ENCODE measurements at regions not wholly inside any gene's neighbourhood (a gene's known extent, or its start where the extent isn't known, plus 50 kb on each side); places are given as distances from the start of the nearest gene placed in this dataset.

DNA sequence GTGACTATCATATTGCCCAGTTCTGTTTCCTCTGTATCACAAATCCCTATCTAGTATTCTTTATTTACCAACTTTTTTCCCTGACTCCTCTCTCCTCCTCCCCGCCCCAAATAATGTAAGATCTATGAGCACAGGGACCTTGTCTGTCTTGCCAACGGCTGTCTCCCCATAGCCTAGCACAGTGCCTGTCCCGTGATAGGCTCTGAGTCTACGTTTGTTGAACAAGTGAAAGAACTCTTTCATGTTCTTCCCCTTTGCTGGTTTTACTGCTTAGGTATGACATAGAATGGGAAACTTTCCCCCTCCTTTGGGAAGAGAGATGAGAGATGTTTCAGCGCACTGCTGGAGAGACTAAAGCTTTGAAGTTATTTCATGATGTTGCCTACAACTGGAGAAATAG is 367.0 kb downstream of the PRDM2 start:
- H3K27me3 ChIP-seq (ENCODE audit: control insufficient read depth in 3 of 3, insufficient read depth in 3 of 3, low read depth in 1 of 3, low read length in 3 of 3): peaks cover 0 to 5% (median 0%) of the 10 kb centered on the region in 3 experiments
- no peak overlapping the region for H3K4me2 ChIP-seq (ENCODE audit: insufficient read depth, low read length, poor library complexity, severe bottlenecking)
- H3K18ac ChIP-seq (ENCODE audit: low read length): no peak overlapping the region
- no peak overlapping the region for H3K23ac ChIP-seq (ENCODE audit: low read depth, low read length, poor library complexity)
- no peak overlapping the region for H2AFZ ChIP-seq (ENCODE audit: low read length)
- H3K36me3 ChIP-seq (replicated peaks in 1 of 2; ENCODE audit: control insufficient read depth in 2 of 2, insufficient read depth in 2 of 2, low read length in 2 of 2): no peaks in the 10 kb centered on the region
- no peak overlapping the region for H2AK5ac ChIP-seq (ENCODE audit: low read depth, low read length)
- no peak overlapping the region for H4K91ac ChIP-seq (ENCODE audit: low read depth, low read length, poor library complexity)
- no peak overlapping the region for H3K14ac ChIP-seq (ENCODE audit: low read length)
- DNase-seq (ENCODE audit: low spot score): no peak
- H3K4me1 ChIP-seq (ENCODE audit: control insufficient read depth in 2 of 2, insufficient read depth in 1 of 2, low read depth in 1 of 2, low read length in 2 of 2): no peaks in the 10 kb centered on the region
- no peak overlapping the region for H3K4me3 ChIP-seq (ENCODE audit: low read length in 2 of 2)
- H2BK15ac ChIP-seq (ENCODE audit: low read length): no peak overlapping the region
- H3K9ac ChIP-seq (ENCODE audit: low read depth, low read length, poor library complexity): no peak overlapping the region
- H3K9me3 ChIP-seq (replicated peaks in 1 of 2; ENCODE audit: control insufficient read depth in 2 of 2, insufficient read depth in 1 of 2, low read depth in 1 of 2, low read length in 2 of 2): no peaks in the 10 kb centered on the region
- no peak overlapping the region for H3K4ac ChIP-seq (ENCODE audit: low read length)
- no CpG with 5 or more reads among the region's 5 CpGs for WGBS, 2 donors (ENCODE audit: extremely low coverage in 2 of 2, insufficient read length in 2 of 2, insufficient replicate concordance in 1 of 2)
- no peak overlapping the region for H4K8ac ChIP-seq (ENCODE audit: low read depth, low read length)
- H2BK5ac ChIP-seq (ENCODE audit: low read length): no peak overlapping the region
- H2BK120ac ChIP-seq (ENCODE audit: low read depth, low read length): no peak overlapping the region
- no peak overlapping the region for H3K27ac ChIP-seq (replicated peaks; ENCODE audit: low read length)
- H2BK12ac ChIP-seq (ENCODE audit: low read length): no peak overlapping the region
- no peaks in the 10 kb centered on the region for H3K79me1 ChIP-seq (ENCODE audit: low read depth, low read length)

DNA sequence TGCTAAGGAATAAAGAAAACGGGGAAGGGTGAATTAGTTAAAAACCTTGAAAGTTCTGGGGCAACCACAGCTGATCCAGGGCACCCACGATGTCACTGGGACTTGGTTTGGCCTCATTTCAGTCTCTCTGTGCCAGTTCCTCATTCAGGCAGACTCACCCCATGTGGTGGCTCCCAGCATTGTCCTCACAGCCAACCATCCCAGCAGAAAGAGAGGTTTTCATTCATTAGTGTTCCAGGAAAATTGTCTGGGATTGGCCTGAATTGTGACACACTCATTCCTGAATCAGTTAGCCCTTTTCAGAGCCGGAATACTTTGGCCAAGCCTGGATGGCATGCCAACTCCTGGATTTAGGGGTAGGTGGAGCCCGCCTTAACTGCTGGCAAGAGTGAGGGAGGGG is 367.7 kb downstream of the PRDM2 start:
- no peak overlapping the region for H2BK120ac ChIP-seq (ENCODE audit: low read depth, low read length)
- no peak overlapping the region for H3K4me3 ChIP-seq (ENCODE audit: low read length in 2 of 2)
- DNase-seq (ENCODE audit: low spot score): no peak
- no peak overlapping the region for H3K4ac ChIP-seq (ENCODE audit: low read length)
- H3K27me3 ChIP-seq (ENCODE audit: control insufficient read depth in 3 of 3, insufficient read depth in 3 of 3, low read depth in 1 of 3, low read length in 3 of 3): peaks cover 0 to 10% (median 0%) of the 10 kb centered on the region in 3 experiments
- H3K14ac ChIP-seq (ENCODE audit: low read length): no peak overlapping the region
- H3K36me3 ChIP-seq (replicated peaks in 1 of 2; ENCODE audit: control insufficient read depth in 2 of 2, insufficient read depth in 2 of 2, low read length in 2 of 2): no peaks in the 10 kb centered on the region
- H3K9ac ChIP-seq (ENCODE audit: low read depth, low read length, poor library complexity): no peak overlapping the region
- H4K8ac ChIP-seq (ENCODE audit: low read depth, low read length): no peak overlapping the region
- no peak overlapping the region for H4K91ac ChIP-seq (ENCODE audit: low read depth, low read length, poor library complexity)
- no peak overlapping the region for H2BK5ac ChIP-seq (ENCODE audit: low read length)
- no peak overlapping the region for H2AFZ ChIP-seq (ENCODE audit: low read length)
- H3K23ac ChIP-seq (ENCODE audit: low read depth, low read length, poor library complexity): no peak overlapping the region
- no peak overlapping the region for H2AK5ac ChIP-seq (ENCODE audit: low read depth, low read length)
- no peak overlapping the region for H2BK15ac ChIP-seq (ENCODE audit: low read length)
- no CpG with 5 or more reads among the region's 4 CpGs for WGBS, 2 donors (ENCODE audit: extremely low coverage in 2 of 2, insufficient read length in 2 of 2, insufficient replicate concordance in 1 of 2)
- H3K79me1 ChIP-seq (ENCODE audit: low read depth, low read length): no peaks in the 10 kb centered on the region
- no peak overlapping the region for H3K27ac ChIP-seq (replicated peaks; ENCODE audit: low read length)
- no peak overlapping the region for H3K4me2 ChIP-seq (ENCODE audit: insufficient read depth, low read length, poor library complexity, severe bottlenecking)
- H3K4me1 ChIP-seq (ENCODE audit: control insufficient read depth in 2 of 2, insufficient read depth in 1 of 2, low read depth in 1 of 2, low read length in 2 of 2): no peaks in the 10 kb centered on the region
- no peak overlapping the region for H2BK12ac ChIP-seq (ENCODE audit: low read length)
- no peaks in the 10 kb centered on the region for H3K9me3 ChIP-seq (replicated peaks in 1 of 2; ENCODE audit: control insufficient read depth in 2 of 2, insufficient read depth in 1 of 2, low read depth in 1 of 2, low read length in 2 of 2)
- no peak overlapping the region for H3K18ac ChIP-seq (ENCODE audit: low read length)

DNA sequence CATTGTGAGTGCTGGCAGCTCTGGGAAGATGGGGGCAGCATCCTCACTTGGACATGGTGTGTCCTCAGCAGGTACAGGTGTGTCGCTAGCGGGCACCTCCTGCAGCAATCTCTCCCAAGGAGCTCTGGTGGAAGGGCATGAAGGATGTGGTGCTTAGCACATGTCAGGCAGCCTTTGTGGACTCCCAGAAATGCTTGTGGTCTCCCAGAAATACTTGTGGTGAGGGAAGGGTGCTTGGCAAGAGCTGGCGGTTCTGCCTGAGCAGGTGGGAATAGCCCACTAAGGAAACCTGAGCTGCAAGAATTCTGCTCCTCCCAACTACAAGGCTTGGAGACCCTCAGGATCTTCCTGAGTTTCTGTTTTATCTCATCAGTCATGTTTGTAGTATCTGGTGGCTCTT is 371.6 kb downstream of the PRDM2 start:
- Histone ChIP-seq H3K23ac (ENCODE audit: low read depth, low read length, poor library complexity) (no peak overlapping the region), H3K9ac (ENCODE audit: low read depth, low read length, poor library complexity) (no peak overlapping the region), H3K4ac (ENCODE audit: low read length) (no peak overlapping the region), H3K18ac (ENCODE audit: low read length) (no peak overlapping the region), H4K91ac (ENCODE audit: low read depth, low read length, poor library complexity) (no peak overlapping the region), H3K36me3 (replicated peaks in 1 of 2; ENCODE audit: control insufficient read depth in 2 of 2, insufficient read depth in 2 of 2, low read length in 2 of 2) (no peaks in the 10 kb centered on the region), H3K27me3 (ENCODE audit: control insufficient read depth in 3 of 3, insufficient read depth in 3 of 3, low read depth in 1 of 3, low read length in 3 of 3) (peaks cover 0 to 7% (median 0%) of the 10 kb centered on the region in 3 experiments), H3K4me3 (ENCODE audit: low read length in 2 of 2) (no peak overlapping the region), H2BK120ac (ENCODE audit: low read depth, low read length) (no peak overlapping the region), H3K27ac (replicated peaks; ENCODE audit: low read length) (no peak overlapping the region), H2BK15ac (ENCODE audit: low read length) (no peak overlapping the region), H2BK12ac (ENCODE audit: low read length) (no peak overlapping the region), H3K14ac (ENCODE audit: low read length) (no peak overlapping the region), H2AFZ (ENCODE audit: low read length) (no peak overlapping the region), H3K4me2 (ENCODE audit: insufficient read depth, low read length, poor library complexity, severe bottlenecking) (no peak overlapping the region), H2BK5ac (ENCODE audit: low read length) (no peak overlapping the region), H3K4me1 (ENCODE audit: control insufficient read depth in 2 of 2, insufficient read depth in 1 of 2, low read depth in 1 of 2, low read length in 2 of 2) (no peaks in the 10 kb centered on the region), H3K79me1 (ENCODE audit: low read depth, low read length) (no peaks in the 10 kb centered on the region), H2AK5ac (ENCODE audit: low read depth, low read length) (no peak overlapping the region), H3K9me3 (replicated peaks in 1 of 2; ENCODE audit: control insufficient read depth in 2 of 2, insufficient read depth in 1 of 2, low read depth in 1 of 2, low read length in 2 of 2) (peaks cover 0 to 2% of the 10 kb centered on the region in 2 donors), H4K8ac (ENCODE audit: low read depth, low read length) (no peak overlapping the region)
- DNase-seq (ENCODE audit: low spot score): no peak
- no CpG with 5 or more reads among the region's 3 CpGs for WGBS, 2 donors (ENCODE audit: extremely low coverage in 2 of 2, insufficient read length in 2 of 2, insufficient replicate concordance in 1 of 2)

DNA sequence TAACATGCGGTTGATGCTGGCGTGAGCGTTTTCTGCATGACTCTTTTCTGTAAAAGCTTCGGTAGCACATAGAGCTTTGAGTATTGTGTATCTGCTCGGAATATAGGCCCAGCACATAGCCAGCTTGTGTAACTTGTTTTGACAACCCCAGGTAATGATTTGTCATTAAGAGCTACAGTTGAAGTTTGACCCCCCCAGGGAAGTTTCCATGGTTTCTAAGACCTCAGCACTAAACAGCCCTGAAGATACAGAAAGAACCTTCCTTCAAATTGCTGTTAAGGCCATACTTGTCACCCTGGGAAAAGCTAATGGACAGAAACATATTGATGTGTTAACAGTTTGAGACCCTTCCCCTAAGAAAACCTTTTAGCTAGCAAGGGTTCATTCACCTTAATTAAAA is 380.7 kb downstream of the PRDM2 start:
- Histone ChIP-seq H2BK5ac (ENCODE audit: low read length) (no peak overlapping the region), H3K4ac (ENCODE audit: low read length) (no peak overlapping the region), H3K27ac (replicated peaks; ENCODE audit: low read length) (no peak overlapping the region), H2AFZ (ENCODE audit: low read length) (no peak overlapping the region), H4K8ac (ENCODE audit: low read depth, low read length) (no peak overlapping the region), H3K23ac (ENCODE audit: low read depth, low read length, poor library complexity) (no peak overlapping the region), H2AK5ac (ENCODE audit: low read depth, low read length) (no peak overlapping the region), H3K4me3 (ENCODE audit: low read length in 2 of 2) (no peak overlapping the region), H3K36me3 (replicated peaks in 1 of 2; ENCODE audit: control insufficient read depth in 2 of 2, insufficient read depth in 2 of 2, low read length in 2 of 2) (no peaks in the 10 kb centered on the region), H3K4me2 (ENCODE audit: insufficient read depth, low read length, poor library complexity, severe bottlenecking) (no peak overlapping the region), H3K4me1 (ENCODE audit: control insufficient read depth in 2 of 2, insufficient read depth in 1 of 2, low read depth in 1 of 2, low read length in 2 of 2) (no peaks in the 10 kb centered on the region), H2BK12ac (ENCODE audit: low read length) (no peak overlapping the region), H2BK15ac (ENCODE audit: low read length) (no peak overlapping the region), H3K9me3 (replicated peaks in 1 of 2; ENCODE audit: control insufficient read depth in 2 of 2, insufficient read depth in 1 of 2, low read depth in 1 of 2, low read length in 2 of 2) (peaks cover 0 to 2% of the 10 kb centered on the region in 2 donors), H4K91ac (ENCODE audit: low read depth, low read length, poor library complexity) (no peak overlapping the region), H3K18ac (ENCODE audit: low read length) (no peak overlapping the region), H3K9ac (ENCODE audit: low read depth, low read length, poor library complexity) (no peak overlapping the region), H2BK120ac (ENCODE audit: low read depth, low read length) (no peak overlapping the region), H3K79me1 (ENCODE audit: low read depth, low read length) (no peaks in the 10 kb centered on the region), H3K27me3 (ENCODE audit: control insufficient read depth in 3 of 3, insufficient read depth in 3 of 3, low read depth in 1 of 3, low read length in 3 of 3) (peaks cover 0 to 3% (median 0%) of the 10 kb centered on the region in 3 experiments), H3K14ac (ENCODE audit: low read length) (no peak overlapping the region)
- no peak for DNase-seq (ENCODE audit: low spot score)
- WGBS, 2 donors (ENCODE audit: extremely low coverage in 2 of 2, insufficient read length in 2 of 2, insufficient replicate concordance in 1 of 2): no CpG with 5 or more reads among the region's 5 CpGs
